HEK293 (cell line): ENCODE measurements at regions not wholly inside any gene's neighbourhood (a gene's known extent, or its start where the extent isn't known, plus 50 kb on each side); places are given as distances from the start of the nearest gene placed in this dataset.
A peak's percentile ranks its signal among the peaks of the same experiment; 100 is the strongest.

Experiments
- CTCF ChIA-PET: fragments of 350-600 bp; formaldehyde crosslinking; extraction: SDS; loops from one replicate; lab custom pipeline; 2021; ENCODE audit warnings: antibody characterized with exemption; lab: Yijun Ruan, JAX
- POLR2A ChIA-PET: fragments of 300-600 bp; formaldehyde crosslinking; extraction: SDS; loops from one replicate; lab custom pipeline; 2020; ENCODE audit warnings: antibody characterized with exemption, inconsistent platforms; lab: Yijun Ruan, JAX
- H3K27ac ChIP-seq: fragments of 200-500 bp; sonication (Bioruptor generic); 2 replicates; pipeline ENCODE4 v1.5.1; 2014; ENCODE audit warnings: low read depth, low read length, control low read depth, inconsistent platforms; ENCODE audit errors: extremely low read depth
- H3K36me3 ChIP-seq, 2 experiments: fragments of 200-500 bp in 1 of 2; sonication (Bioruptor generic) in 1 of 2; 1 replicate in 1 of 2; 2 replicates in 1 of 2; pipeline ENCODE4 v1.5.1; 2014 to 2017; ENCODE audit warnings: inconsistent platforms in 2 of 2, low read length in 2 of 2; ENCODE audit not compliant: control insufficient read depth in 2 of 2, insufficient read depth in 1 of 2
- H3K4me1 ChIP-seq: fragments of 200-500 bp; sonication (Bioruptor generic); 2 replicates; pipeline ENCODE4 v1.5.1; 2014; ENCODE audit warnings: mild to moderate bottlenecking, low read length, inconsistent platforms; ENCODE audit not compliant: control insufficient read depth, insufficient read depth
- H3K4me3 ChIP-seq: 2 replicates; pipeline ENCODE4 v1.5.1; 2011; ENCODE audit warnings: low read depth, mild to moderate bottlenecking, control low read depth, low read length, moderate library complexity
- H3K9me3 ChIP-seq: fragments of 200-500 bp; sonication (Bioruptor generic); 2 replicates; pipeline ENCODE4 v1.5.1; 2014; ENCODE audit warnings: low read depth, low read length, inconsistent platforms; ENCODE audit not compliant: control insufficient read depth, insufficient read depth
- EGR2 ChIP-seq: fragments of 450-650 bp; formaldehyde crosslinking; IDR thresholded peaks from 2 replicates; pipeline ENCODE4 v1.5.1; 2016; ENCODE audit warnings: low read depth, missing biosample characterization, missing genetic modification characterization
- FEZF1 ChIP-seq: fragments of 450-650 bp; formaldehyde crosslinking; IDR thresholded peaks from 2 replicates; pipeline ENCODE4 v1.5.1; 2016; ENCODE audit warnings: missing biosample characterization, missing genetic modification characterization
- ZBTB1 ChIP-seq: fragments of 450-650 bp; formaldehyde crosslinking; IDR thresholded peaks from 2 replicates; pipeline ENCODE4 v1.5.1; 2016; ENCODE audit warnings: missing biosample characterization, missing genetic modification characterization
- ZBTB17 ChIP-seq: fragments of 450-650 bp; formaldehyde crosslinking; IDR thresholded peaks from 2 replicates; pipeline ENCODE4 v1.5.1; 2016; ENCODE audit warnings: missing biosample characterization, missing genetic modification characterization
- ZFP3 ChIP-seq: fragments of 450-650 bp; formaldehyde crosslinking; IDR thresholded peaks from 2 replicates; pipeline ENCODE4 v1.5.1; 2016; ENCODE audit warnings: low read depth, missing biosample characterization, missing genetic modification characterization
- ZIC2 ChIP-seq: fragments of 450-650 bp; formaldehyde crosslinking; IDR thresholded peaks from 2 replicates; pipeline ENCODE4 v1.5.1; 2016; ENCODE audit warnings: missing biosample characterization, missing genetic modification characterization
- ZNF23 ChIP-seq: fragments of 450-650 bp; formaldehyde crosslinking; IDR thresholded peaks from 2 replicates; pipeline ENCODE4 v1.5.1; 2016; ENCODE audit warnings: missing biosample characterization, missing genetic modification characterization, borderline replicate concordance
- ZNF37A ChIP-seq: fragments of 450-650 bp; IDR thresholded peaks from 2 replicates; pipeline ENCODE4 v1.5.1; 2018; ENCODE audit warnings: missing biosample characterization, missing genetic modification characterization
- ZNF701 ChIP-seq: fragments of 450-650 bp; formaldehyde crosslinking; IDR thresholded peaks from 2 replicates; pipeline ENCODE4 v1.5.1; 2016; ENCODE audit warnings: missing biosample characterization, missing genetic modification characterization
- ZNF785 ChIP-seq: fragments of 450-650 bp; formaldehyde crosslinking; IDR thresholded peaks from 2 replicates; pipeline ENCODE4 v1.5.1; 2016; ENCODE audit warnings: missing biosample characterization, missing genetic modification characterization
- ZNF837 ChIP-seq: fragments of 450-650 bp; formaldehyde crosslinking; IDR thresholded peaks from 2 replicates; pipeline ENCODE4 v1.5.1; 2016; ENCODE audit warnings: missing biosample characterization, missing genetic modification characterization
- ZSCAN30 ChIP-seq: fragments of 450-650 bp; IDR thresholded peaks from 2 replicates; pipeline ENCODE4 v1.5.1; 2018; ENCODE audit warnings: missing biosample characterization, mild to moderate bottlenecking, missing genetic modification characterization, moderate library complexity
- TF ChIP-seq, protein P1 (sequence below): fragments of 450-650 bp; formaldehyde crosslinking; IDR thresholded peaks from 2 replicates; pipeline ENCODE4 v1.5.1; 2016; ENCODE audit warnings: missing biosample characterization, missing genetic modification characterization
- TF ChIP-seq, protein P2 (sequence below): fragments of 450-650 bp; IDR thresholded peaks from 2 replicates; pipeline ENCODE4 v1.5.1; 2018; ENCODE audit warnings: missing biosample characterization, missing genetic modification characterization
- TF ChIP-seq, protein P3 (sequence below): fragments of 450-650 bp; formaldehyde crosslinking; IDR thresholded peaks from 2 replicates; pipeline ENCODE4 v1.5.1; 2016; ENCODE audit warnings: missing biosample characterization, missing genetic modification characterization, borderline replicate concordance
- TF ChIP-seq, protein P4 (sequence below): fragments of 450-650 bp; formaldehyde crosslinking; IDR thresholded peaks from 2 replicates; pipeline ENCODE4 v1.5.1; 2016; ENCODE audit warnings: missing biosample characterization, missing genetic modification characterization, borderline replicate concordance
- TF ChIP-seq, protein P5 (sequence below): fragments of 450-650 bp; formaldehyde crosslinking; IDR thresholded peaks from 2 replicates; pipeline ENCODE4 v1.5.1; 2017; ENCODE audit warnings: missing biosample characterization, missing genetic modification characterization

DNA sequence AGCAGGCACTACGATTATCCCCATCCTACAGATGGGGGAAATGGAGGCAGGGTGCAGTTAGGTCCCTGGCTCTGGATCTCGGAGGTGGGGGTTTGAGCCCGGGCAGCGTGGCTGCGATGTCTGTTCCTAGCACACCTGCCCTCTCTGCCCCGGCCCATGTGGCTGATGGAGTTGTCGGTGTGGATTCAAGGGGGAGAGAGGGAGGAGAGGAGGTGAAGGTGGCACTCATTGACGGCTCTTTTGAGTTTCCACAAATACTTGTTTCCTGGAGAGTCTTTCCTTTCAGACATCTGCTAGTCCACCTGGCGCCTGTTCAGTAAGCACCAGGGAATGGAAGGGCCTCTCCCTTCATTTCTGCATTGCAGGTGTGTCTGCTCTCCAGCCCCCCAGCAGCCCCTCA lies 69.9 kb downstream of the ARHGEF18 start (continued):
- TF ChIP-seq, protein P1, sequence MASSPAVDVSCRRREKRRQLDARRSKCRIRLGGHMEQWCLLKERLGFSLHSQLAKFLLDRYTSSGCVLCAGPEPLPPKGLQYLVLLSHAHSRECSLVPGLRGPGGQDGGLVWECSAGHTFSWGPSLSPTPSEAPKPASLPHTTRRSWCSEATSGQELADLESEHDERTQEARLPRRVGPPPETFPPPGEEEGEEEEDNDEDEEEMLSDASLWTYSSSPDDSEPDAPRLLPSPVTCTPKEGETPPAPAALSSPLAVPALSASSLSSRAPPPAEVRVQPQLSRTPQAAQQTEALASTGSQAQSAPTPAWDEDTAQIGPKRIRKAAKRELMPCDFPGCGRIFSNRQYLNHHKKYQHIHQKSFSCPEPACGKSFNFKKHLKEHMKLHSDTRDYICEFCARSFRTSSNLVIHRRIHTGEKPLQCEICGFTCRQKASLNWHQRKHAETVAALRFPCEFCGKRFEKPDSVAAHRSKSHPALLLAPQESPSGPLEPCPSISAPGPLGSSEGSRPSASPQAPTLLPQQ, result no peak
- TF ChIP-seq FEZF1 (tag by site-specific recombination) (no peak), ZSCAN30 (tag by site-specific recombination) (no peak), ZNF37A (tag by site-specific recombination) (no peak), ZNF837 (tag by site-specific recombination) (no peak)
- TF ChIP-seq, protein P2, sequence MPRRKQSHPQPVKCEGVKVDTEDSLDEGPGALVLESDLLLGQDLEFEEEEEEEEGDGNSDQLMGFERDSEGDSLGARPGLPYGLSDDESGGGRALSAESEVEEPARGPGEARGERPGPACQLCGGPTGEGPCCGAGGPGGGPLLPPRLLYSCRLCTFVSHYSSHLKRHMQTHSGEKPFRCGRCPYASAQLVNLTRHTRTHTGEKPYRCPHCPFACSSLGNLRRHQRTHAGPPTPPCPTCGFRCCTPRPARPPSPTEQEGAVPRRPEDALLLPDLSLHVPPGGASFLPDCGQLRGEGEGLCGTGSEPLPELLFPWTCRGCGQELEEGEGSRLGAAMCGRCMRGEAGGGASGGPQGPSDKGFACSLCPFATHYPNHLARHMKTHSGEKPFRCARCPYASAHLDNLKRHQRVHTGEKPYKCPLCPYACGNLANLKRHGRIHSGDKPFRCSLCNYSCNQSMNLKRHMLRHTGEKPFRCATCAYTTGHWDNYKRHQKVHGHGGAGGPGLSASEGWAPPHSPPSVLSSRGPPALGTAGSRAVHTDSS, result no peak
- TF ChIP-seq, protein P3, sequence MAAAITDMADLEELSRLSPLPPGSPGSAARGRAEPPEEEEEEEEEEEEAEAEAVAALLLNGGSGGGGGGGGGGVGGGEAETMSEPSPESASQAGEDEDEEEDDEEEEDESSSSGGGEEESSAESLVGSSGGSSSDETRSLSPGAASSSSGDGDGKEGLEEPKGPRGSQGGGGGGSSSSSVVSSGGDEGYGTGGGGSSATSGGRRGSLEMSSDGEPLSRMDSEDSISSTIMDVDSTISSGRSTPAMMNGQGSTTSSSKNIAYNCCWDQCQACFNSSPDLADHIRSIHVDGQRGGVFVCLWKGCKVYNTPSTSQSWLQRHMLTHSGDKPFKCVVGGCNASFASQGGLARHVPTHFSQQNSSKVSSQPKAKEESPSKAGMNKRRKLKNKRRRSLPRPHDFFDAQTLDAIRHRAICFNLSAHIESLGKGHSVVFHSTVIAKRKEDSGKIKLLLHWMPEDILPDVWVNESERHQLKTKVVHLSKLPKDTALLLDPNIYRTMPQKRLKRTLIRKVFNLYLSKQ, result no peak

DNA sequence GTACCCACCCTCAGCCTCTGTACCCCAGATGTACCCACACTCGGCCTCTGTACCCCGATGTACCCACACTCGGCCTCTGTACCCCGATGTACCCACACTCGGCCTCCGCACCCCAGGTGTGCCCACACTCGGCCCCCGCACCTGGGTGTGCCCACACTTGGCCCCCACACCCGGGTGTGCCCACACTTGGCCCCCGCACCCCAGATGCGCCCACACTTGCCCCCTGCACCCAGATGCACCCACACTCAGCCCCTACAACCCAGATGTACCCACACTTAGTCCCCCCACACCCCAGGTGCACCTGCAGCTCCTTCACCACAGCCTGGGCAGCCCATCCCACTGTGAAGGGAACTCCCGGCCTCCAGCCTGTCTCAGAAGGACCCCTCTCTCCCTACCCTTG lies 69.7 kb downstream of the PEX11G start:
- Histone ChIP-seq H3K4me3 (no peak overlapping the region), H3K4me1 (peaks cover 6% of the 10 kb centered on the region), H3K27ac (no peak overlapping the region), H3K9me3 (no peaks in the 10 kb centered on the region), H3K36me3 (peaks cover 0 to 3% of the 10 kb centered on the region in 2 experiments; a peak in 2 of 3 replicates)
- ChIA-PET POLR2A (no interaction called here), CTCF (interaction anchor here (0.6 kb wide), 1 partner anchor 317 kb away, joined by 4 read pairs; no protein-coding TSS in a partner anchor)
- TF ChIP-seq ZNF785 (no peak), EGR2 (tag by site-specific recombination) (peak; percentile 8; the same call in 1 of the 2 replicates), ZNF23 (tag by site-specific recombination) (no peak), ZIC2 (tag by site-specific recombination) (no peak), ZFP3 (tag by site-specific recombination) (no peak), ZBTB1 (tag by site-specific recombination) (no peak)

DNA sequence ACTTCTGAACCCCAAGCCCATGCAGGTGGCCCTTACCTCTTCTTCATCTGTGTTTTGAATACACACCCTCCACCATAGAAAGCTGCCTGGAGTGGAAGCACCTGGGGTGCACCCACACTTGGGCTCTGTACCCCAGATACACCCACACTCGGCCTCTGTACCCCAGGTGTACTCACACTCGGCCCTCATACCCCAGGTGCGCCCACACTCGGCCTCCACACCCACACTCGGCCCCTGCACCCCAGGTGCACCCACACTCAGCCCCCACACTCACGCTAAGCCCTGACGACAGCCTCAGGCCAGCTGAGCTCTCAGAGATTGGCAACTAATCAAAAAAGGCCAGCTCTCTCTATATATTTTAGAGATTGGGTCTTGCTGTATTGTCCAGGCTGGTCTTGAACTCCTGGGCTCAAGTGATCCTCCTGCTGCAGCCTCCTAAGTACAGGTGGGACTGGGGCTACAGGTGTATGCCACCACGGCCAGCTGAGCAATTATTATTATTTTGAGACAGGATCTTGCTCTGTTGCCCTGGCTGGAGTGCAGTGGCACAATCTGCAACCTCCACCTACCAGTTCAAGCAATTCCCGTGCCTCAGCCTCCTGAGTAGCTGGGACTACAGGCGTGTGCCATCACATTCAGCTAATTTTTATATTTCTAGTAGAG lies 68.9 kb downstream of the PEX11G start:
- H3K27ac ChIP-seq, result no peak overlapping the region
- peaks cover 6% of the 10 kb centered on the region for H3K4me1 ChIP-seq
- CTCF ChIA-PET, result interaction anchor here (0.6 kb wide), 2 partner anchors 27 to 318 kb away, joined by 3 to 4 read pairs; no protein-coding TSS in a partner anchor
- POLR2A ChIA-PET, result no interaction called here
- H3K36me3 ChIP-seq, result peaks cover 0 to 3% of the 10 kb centered on the region in 2 experiments; a peak in 2 of 3 replicates
- H3K9me3 ChIP-seq, result no peaks in the 10 kb centered on the region
- no peak overlapping the region for H3K4me3 ChIP-seq
- TF ChIP-seq, protein P4, sequence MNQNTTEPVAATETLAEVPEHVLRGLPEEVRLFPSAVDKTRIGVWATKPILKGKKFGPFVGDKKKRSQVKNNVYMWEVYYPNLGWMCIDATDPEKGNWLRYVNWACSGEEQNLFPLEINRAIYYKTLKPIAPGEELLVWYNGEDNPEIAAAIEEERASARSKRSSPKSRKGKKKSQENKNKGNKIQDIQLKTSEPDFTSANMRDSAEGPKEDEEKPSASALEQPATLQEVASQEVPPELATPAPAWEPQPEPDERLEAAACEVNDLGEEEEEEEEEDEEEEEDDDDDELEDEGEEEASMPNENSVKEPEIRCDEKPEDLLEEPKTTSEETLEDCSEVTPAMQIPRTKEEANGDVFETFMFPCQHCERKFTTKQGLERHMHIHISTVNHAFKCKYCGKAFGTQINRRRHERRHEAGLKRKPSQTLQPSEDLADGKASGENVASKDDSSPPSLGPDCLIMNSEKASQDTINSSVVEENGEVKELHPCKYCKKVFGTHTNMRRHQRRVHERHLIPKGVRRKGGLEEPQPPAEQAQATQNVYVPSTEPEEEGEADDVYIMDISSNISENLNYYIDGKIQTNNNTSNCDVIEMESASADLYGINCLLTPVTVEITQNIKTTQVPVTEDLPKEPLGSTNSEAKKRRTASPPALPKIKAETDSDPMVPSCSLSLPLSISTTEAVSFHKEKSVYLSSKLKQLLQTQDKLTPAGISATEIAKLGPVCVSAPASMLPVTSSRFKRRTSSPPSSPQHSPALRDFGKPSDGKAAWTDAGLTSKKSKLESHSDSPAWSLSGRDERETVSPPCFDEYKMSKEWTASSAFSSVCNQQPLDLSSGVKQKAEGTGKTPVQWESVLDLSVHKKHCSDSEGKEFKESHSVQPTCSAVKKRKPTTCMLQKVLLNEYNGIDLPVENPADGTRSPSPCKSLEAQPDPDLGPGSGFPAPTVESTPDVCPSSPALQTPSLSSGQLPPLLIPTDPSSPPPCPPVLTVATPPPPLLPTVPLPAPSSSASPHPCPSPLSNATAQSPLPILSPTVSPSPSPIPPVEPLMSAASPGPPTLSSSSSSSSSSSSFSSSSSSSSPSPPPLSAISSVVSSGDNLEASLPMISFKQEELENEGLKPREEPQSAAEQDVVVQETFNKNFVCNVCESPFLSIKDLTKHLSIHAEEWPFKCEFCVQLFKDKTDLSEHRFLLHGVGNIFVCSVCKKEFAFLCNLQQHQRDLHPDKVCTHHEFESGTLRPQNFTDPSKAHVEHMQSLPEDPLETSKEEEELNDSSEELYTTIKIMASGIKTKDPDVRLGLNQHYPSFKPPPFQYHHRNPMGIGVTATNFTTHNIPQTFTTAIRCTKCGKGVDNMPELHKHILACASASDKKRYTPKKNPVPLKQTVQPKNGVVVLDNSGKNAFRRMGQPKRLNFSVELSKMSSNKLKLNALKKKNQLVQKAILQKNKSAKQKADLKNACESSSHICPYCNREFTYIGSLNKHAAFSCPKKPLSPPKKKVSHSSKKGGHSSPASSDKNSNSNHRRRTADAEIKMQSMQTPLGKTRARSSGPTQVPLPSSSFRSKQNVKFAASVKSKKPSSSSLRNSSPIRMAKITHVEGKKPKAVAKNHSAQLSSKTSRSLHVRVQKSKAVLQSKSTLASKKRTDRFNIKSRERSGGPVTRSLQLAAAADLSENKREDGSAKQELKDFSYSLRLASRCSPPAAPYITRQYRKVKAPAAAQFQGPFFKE (tag by site-specific recombination), result no peak
- TF ChIP-seq EGR2 (tag by site-specific recombination), result peak; percentile 75
- TF ChIP-seq, protein P5, sequence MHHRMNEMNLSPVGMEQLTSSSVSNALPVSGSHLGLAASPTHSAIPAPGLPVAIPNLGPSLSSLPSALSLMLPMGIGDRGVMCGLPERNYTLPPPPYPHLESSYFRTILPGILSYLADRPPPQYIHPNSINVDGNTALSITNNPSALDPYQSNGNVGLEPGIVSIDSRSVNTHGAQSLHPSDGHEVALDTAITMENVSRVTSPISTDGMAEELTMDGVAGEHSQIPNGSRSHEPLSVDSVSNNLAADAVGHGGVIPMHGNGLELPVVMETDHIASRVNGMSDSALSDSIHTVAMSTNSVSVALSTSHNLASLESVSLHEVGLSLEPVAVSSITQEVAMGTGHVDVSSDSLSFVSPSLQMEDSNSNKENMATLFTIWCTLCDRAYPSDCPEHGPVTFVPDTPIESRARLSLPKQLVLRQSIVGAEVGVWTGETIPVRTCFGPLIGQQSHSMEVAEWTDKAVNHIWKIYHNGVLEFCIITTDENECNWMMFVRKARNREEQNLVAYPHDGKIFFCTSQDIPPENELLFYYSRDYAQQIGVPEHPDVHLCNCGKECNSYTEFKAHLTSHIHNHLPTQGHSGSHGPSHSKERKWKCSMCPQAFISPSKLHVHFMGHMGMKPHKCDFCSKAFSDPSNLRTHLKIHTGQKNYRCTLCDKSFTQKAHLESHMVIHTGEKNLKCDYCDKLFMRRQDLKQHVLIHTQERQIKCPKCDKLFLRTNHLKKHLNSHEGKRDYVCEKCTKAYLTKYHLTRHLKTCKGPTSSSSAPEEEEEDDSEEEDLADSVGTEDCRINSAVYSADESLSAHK, result no peak
- no peak for TF ChIP-seq ZBTB17 (tag by site-specific recombination)
- no peak for TF ChIP-seq ZNF701 (tag by site-specific recombination)
